ENCODE measurements at regions not wholly inside any gene's neighbourhood (a gene's known extent, or its start where the extent isn't known, plus 50 kb on each side); places are given as distances from the start of the nearest gene placed in this dataset.

GRCh38 chr6:3522561-3523260 lies 65.9 kb upstream of the SLC22A23 start:
- DNase-seq = no peak

DNA sequence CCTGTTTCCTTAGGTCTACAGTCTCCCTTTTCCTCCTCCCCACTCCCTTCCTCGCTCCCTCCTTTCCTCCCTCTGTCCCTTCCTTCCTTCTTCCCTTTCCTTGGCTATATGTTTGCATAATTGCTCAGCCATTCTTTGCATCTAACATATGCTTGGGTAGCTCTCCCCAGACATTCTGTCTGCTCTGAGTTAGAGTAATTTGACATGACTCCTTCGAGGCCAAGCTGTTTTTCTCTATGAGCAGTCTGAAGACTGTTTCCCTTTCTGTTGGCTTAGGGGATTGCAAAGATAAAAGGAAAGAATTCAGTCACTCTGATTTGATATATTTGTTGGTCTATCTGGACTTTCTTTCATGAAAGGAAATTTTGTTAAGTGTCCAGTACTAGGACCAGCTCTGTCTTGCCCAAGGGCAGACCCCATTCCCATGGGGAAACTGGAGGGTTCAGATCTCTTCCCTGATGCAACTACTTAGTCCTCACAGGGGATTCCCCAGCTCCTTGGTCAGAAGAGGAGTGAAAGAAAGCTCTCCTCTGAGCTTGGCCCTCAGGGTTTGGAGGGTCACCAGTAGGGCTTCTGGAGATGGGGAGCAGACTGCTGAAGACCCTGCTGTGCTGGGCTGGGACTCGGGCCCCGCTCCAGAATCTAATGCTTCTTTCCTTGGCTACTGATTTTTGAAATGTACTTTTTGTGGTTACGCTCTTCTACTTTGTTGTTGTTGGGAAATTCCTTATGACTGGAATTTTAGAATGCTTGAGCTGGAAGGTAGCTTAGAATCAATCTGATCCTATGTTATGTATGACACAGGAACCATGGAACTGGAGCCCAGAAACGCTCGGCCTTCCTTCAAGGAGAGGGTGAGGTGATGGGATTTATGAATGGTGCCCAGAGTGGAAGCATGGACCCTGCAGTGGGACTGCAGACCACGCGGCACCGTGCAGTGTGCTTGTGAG lies 63.7 kb upstream of the SLC22A23 start:
- DNase-seq = no peak

DNA sequence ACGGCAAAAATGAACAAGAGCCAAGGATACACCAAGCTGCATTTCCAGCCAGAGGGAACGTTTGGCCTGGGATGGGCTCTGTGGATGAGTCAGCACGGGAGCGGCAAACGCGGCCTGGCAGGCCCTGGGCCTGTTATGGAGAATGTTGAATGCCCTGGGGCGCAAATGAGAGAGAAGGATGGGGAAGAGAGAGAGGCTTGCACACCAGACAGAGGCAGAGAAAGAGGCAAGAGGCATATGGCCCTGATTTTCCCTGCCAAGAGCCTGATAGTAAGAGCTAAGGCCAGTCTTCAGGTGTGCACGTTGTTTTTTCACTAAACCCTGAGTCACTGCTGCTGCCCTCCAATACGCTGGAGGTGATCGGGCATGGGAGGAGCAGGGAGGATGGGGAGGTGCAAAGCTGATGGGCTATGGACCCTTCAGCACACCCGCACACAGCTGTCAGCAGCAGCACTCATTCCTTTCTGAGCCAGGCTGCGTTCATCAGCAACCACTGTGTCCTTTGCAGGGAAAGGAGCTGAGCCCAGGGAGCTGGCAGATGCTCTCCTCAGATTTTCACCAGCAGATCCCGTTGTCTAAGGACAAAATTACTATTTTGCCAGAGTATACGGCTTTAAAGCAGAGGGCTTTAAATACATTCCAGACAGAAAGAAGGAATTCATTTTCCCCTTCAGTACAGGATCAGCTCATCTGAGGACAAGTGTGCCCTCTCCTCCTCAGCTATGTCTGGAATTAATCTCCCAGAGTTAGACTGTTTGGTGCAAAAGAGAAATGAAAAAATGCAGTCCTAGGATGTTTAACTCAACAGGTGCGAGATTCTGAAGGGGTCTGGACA lies 61.7 kb upstream of the SLC22A23 start:
- no peak for DNase-seq

GRCh38 chr6:3517350-3517749 lies 60.5 kb upstream of the SLC22A23 start:
- DNase-seq = no peak

DNA sequence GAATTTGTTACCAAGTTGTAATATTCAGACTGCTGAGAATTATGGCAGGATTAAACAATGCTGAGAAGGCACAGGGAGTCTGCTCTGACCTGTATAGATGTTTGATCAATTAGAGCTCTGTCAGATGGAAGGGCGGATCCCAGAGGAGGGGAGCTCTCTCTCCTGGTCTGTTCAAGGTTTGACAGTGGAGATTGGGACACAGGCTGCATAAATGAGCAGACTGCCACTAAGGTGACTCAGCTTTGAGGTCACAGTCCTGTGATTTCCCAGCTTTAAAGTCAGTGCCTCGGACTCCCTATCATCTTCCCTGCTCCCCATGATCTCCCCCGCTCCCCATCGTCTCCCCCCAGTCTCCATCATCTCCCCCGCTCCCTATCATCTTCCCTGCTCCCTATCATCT lies 59.2 kb upstream of the SLC22A23 start:
- no peak for DNase-seq

- DNase-seq = no peak
Observed at GRCh38 chr6:3515669-3516068, 58.8 kb upstream of the SLC22A23 start.

GRCh38 chr6:3513416-3513815 lies 56.6 kb upstream of the SLC22A23 start:
- no peak for DNase-seq

- DNase-seq = no peak
Observed at GRCh38 chr6:3512832-3513231, 56.0 kb upstream of the SLC22A23 start.

DNA sequence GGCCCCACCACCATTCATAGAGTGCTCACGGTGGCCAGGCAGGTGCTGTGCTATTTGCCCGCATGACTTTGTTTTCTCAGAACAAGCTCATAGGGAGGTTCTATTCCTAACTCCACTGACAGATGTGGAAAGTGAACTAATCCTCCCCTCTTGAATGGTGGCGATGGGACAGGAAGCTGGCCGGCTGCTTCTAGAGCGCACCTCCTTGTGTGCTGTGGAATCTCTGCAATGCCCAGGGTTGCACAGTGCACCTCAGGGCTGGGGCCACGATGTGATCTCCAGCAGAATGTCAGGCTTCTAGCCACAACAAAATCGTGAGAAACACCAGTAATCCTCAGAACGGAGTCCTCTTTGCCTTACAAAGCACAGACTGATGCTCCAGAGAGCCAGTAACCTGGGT lies 53.8 kb upstream of the SLC22A23 start:
- no peak for DNase-seq

DNA sequence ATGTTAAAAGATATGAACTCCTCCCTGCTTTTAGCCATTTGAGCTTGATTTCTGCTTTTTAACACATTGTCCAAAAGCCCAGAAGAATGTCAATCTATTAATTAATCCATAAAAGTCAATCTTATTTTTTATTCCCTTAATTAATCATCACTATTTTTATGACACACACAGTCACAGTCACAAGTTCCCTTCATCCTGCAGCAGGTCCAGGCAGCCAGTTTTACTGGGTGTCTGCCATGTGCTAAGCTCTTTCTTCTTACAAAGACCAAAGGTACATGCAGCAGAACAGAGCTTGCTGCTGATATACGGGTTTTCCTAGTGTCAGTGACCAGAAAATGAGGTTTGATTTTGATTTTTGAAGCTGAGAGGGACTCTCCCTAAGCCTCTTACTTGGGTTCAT lies 53.3 kb upstream of the SLC22A23 start:
- no peak for DNase-seq

GRCh38 chr6:3509336-3509735 lies 52.5 kb upstream of the SLC22A23 start:
- DNase-seq = no peak

DNA sequence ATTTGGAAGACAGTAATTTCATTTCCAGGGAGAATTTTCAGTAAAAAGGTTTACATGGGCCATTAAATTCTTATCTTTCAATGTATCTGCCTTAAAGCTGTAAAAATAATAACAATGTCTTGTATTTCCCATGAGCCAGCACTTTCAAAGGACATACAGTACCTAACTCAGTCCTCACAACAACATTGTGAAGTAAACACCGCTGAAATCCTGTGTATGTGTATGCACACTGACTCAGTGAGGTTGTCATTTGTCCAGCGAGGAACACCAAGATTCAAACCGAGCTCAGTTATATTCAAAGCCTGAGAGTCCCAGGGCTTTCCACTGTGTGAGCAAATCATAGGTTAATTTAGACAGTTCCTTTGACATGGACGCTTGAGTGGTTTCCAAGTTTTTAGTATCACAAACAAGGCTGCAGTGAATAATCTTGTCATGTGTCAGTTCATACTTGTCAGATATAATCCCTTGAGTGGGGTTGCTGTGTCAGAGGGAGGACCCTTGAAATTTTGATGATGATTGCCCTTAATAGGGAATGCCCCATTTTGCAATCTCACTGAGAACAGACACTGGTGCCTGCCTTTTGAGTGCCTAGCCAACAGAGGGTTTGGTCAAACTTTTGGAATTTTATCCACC lies 50.0 kb upstream of the SLC22A23 start:
- no peak for DNase-seq

All from stimulated activated naive CD4-positive, alpha-beta T cell (primary cell).